Retinal pigment epithelial cell (primary cell): ENCODE measurements at regions not wholly inside any gene's neighbourhood (a gene's known extent, or its start where the extent isn't known, plus 50 kb on each side); places are given as distances from the start of the nearest gene placed in this dataset.
A peak's percentile ranks its signal among the peaks of the same experiment; 100 is the strongest.

Experiments used
- DNase-seq: peaks from one replicate; pipeline ENCODE4 v3.0.0-alpha.2; 2010; ENCODE audit warnings: low read depth
- H3K4me3 ChIP-seq: 2 replicates; pipeline ENCODE4 v1.5.1; 2011; ENCODE audit warnings: mild to moderate bottlenecking, low read length, control low read depth, moderate library complexity
- CTCF ChIP-seq: conservative IDR thresholded peaks from 2 replicates; pipeline ENCODE4 v1.5.1; 2011; ENCODE audit warnings: low read depth, low read length, control low read depth, inconsistent platforms

- no peak overlapping the region for H3K4me3 ChIP-seq
These were observed 70.0 kb upstream of the CCDC54 start for GRCh38 chr3:107307205-107307604.

DNA sequence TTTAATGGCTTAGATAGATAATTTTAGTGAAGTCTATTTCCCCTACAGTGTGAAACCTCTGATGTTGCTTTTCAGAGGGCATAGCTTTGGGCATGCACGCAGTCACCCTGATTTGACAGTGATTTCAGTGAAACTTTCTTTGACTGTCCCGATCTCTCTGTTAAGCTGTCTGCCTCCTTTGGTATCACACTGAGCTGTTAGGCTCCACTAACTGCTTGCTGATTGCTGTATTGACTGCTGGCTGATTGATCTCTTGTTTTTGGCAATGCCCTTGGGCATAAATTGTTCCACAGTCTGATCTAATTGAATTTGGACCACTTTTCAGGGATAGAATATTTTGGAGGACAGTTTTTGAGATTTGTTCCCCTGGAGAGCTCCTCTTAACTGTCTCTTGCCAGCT, 68.5 kb upstream of the CCDC54 start:
- no peak for DNase-seq
- no peak for TF ChIP-seq CTCF
- no peak overlapping the region for H3K4me3 ChIP-seq

More at GRCh38 chr3:107307205-107307604, 70.0 kb upstream of the CCDC54 start:
- DNase-seq: no peak
- no peak for TF ChIP-seq CTCF

GRCh38 chr3:107309312-107309711, 67.9 kb upstream of the CCDC54 start:
- no peak for DNase-seq

DNA sequence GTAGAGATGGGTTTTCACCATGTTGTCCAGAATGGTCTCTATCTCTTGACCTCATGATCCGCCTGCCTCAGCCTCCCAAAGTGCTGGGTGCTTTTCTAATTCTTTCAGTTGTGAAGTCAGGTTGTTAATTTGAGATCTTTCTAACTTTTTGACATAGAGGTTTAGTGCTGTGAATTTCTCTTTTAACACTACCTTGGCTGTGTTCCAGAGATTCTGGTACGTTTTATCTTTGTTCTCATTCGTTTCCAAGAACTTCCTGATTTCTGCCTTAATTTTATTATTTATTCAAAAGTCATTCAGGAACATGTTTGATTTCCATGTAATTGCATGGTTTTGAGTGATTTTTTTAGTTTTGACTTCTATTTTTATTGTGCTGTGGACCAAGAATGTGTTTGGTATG, 63.5 kb upstream of the CCDC54 start:
- no peak for DNase-seq
- H3K4me3 ChIP-seq: no peak overlapping the region
- TF ChIP-seq CTCF: no peak

More at GRCh38 chr3:107309312-107309711, 67.9 kb upstream of the CCDC54 start:
- H3K4me3 ChIP-seq: no peak overlapping the region
- no peak for TF ChIP-seq CTCF

GRCh38 chr3:107315141-107315540, 62.1 kb upstream of the CCDC54 start:
- H3K4me3 ChIP-seq: no peak overlapping the region
- TF ChIP-seq CTCF: no peak
- peak; percentile 11 for DNase-seq

DNA sequence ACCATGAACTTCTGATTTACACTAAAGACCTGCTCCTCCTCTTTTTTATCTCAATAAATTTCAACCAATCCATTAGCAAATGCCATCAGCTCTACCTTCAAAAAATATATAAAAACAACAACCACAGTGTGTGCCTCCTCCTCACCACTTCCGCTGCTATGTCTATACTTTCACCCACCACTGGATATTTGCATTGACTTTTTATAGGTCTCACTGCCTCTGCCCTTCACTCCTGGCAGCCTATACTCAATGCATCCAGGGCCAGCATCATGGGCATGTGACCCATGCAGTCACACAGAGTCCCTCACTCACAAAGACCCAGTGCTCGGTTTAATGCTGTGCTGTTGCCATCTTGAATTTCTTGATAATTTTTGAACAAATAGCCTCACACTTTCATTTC, 53.5 kb upstream of the CCDC54 start:
- TF ChIP-seq CTCF: no peak

GRCh38 chr3:107325446-107325845, 51.8 kb upstream of the CCDC54 start:
- no peak for DNase-seq
- no peak for TF ChIP-seq CTCF
- no peak overlapping the region for H3K4me3 ChIP-seq

More for the DNA sequence above, 53.5 kb upstream of the CCDC54 start:
- no peak overlapping the region for H3K4me3 ChIP-seq
- DNase-seq: no peak
